Uterus (tissue), 2 donors: ENCODE measurements at regions not wholly inside any gene's neighbourhood (a gene's known extent, or its start where the extent isn't known, plus 50 kb on each side); places are given as distances from the start of the nearest gene placed in this dataset.

Source experiments
- CTCF ChIP-seq, 4 experiments: fragments of 200-600 bp in 2 of 4; fragments of 450-650 bp in 2 of 4; sonication (generic) in 2 of 4; IDR thresholded peaks; one replicate each; pipeline ENCODE4 v1.5.1; 2016 to 2019; ENCODE audit warnings: antibody characterized with exemption in 4 of 4, mild to moderate bottlenecking in 2 of 4, moderate library complexity in 1 of 4
- POLR2A ChIP-seq, 2 donors: fragments of 450-650 bp; IDR thresholded peaks; one replicate each; pipeline ENCODE4 v1.6.1; 2016; ENCODE audit warnings: antibody characterized with exemption in 2 of 2, mild to moderate bottlenecking in 1 of 2, moderate library complexity in 1 of 2

GRCh38 chr16:51030516-51030915 lies 120.6 kb downstream of the SALL1 start:
- TF ChIP-seq CTCF (IDR thresholded peaks at IDR 0.05) (no peak), POLR2A (IDR thresholded peaks at IDR 0.05) (no peak)
